ENCODE measurements at regions not wholly inside any gene's neighbourhood (a gene's known extent, or its start where the extent isn't known, plus 50 kb on each side); places are given as distances from the start of the nearest gene placed in this dataset.

GRCh38 chr13:97719736-97720135, 233.7 kb upstream of the IPO5 start (continued):
- no peak for TF ChIP-seq NFYB (CRISPR knock-in tag; conservative IDR thresholded peaks at IDR 0.05; ENCODE audit: low read depth)
- no peak for TF ChIP-seq TEAD1 (CRISPR knock-in tag; IDR thresholded peaks at IDR 0.05)
- TF ChIP-seq CREB1 (CRISPR knock-in tag; IDR thresholded peaks at IDR 0.05) = no peak
- no peak for TF ChIP-seq ZNF425 (CRISPR knock-in tag; conservative IDR thresholded peaks at IDR 0.05)

GRCh38 chr13:97720896-97721295, 232.6 kb upstream of the IPO5 start:
- H3K36me3 Mint-ChIP-seq = no peaks in the 10 kb centered on the region
- TF ChIP-seq CREB1 (CRISPR knock-in tag; IDR thresholded peaks at IDR 0.05) (no peak), NR2C2 (CRISPR knock-in tag; IDR thresholded peaks at IDR 0.05) (no peak), SOX15 (CRISPR knock-in tag; IDR thresholded peaks at IDR 0.05) (no peak), HMGA2 (CRISPR knock-in tag; IDR thresholded peaks at IDR 0.05) (no peak), ZMAT4 (CRISPR knock-in tag; IDR thresholded peaks at IDR 0.05) (no peak), GTF2I (CRISPR knock-in tag; conservative IDR thresholded peaks at IDR 0.05) (no peak), RELA (CRISPR knock-in tag; IDR thresholded peaks at IDR 0.05; ENCODE audit: borderline replicate concordance) (no peak), ZNF138 (CRISPR knock-in tag; conservative IDR thresholded peaks at IDR 0.05) (no peak), FOXP1 (CRISPR knock-in tag; IDR thresholded peaks at IDR 0.05; ENCODE audit: borderline replicate concordance) (no peak)
- TF ChIP-seq, protein P1, sequence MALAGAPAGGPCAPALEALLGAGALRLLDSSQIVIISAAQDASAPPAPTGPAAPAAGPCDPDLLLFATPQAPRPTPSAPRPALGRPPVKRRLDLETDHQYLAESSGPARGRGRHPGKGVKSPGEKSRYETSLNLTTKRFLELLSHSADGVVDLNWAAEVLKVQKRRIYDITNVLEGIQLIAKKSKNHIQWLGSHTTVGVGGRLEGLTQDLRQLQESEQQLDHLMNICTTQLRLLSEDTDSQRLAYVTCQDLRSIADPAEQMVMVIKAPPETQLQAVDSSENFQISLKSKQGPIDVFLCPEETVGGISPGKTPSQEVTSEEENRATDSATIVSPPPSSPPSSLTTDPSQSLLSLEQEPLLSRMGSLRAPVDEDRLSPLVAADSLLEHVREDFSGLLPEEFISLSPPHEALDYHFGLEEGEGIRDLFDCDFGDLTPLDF (CRISPR knock-in tag; IDR thresholded peaks at IDR 0.05) = no peak
- TF ChIP-seq, protein P2, sequence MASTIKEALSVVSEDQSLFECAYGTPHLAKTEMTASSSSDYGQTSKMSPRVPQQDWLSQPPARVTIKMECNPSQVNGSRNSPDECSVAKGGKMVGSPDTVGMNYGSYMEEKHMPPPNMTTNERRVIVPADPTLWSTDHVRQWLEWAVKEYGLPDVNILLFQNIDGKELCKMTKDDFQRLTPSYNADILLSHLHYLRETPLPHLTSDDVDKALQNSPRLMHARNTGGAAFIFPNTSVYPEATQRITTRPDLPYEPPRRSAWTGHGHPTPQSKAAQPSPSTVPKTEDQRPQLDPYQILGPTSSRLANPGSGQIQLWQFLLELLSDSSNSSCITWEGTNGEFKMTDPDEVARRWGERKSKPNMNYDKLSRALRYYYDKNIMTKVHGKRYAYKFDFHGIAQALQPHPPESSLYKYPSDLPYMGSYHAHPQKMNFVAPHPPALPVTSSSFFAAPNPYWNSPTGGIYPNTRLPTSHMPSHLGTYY (CRISPR knock-in tag; IDR thresholded peaks at IDR 0.05) = no peak
- CTCF ChIA-PET = no interaction called here
- no peak for ATAC-seq
- POLR2A ChIA-PET = interaction anchor here (0.5 kb wide), 1 partner anchor 216 kb away, joined by 3 read pairs; no protein-coding TSS in a partner anchor
- no peak overlapping the region for H3K4me3 Mint-ChIP-seq
- H3K27ac Mint-ChIP-seq = no peak overlapping the region
- no peaks in the 10 kb centered on the region for H3K9me3 Mint-ChIP-seq
- H3K4me1 Mint-ChIP-seq = no peaks in the 10 kb centered on the region
- DNase-seq (ENCODE audit: low spot score) = no peak
- H3K27me3 Mint-ChIP-seq (ENCODE audit: low read depth) = no peaks in the 10 kb centered on the region

DNA sequence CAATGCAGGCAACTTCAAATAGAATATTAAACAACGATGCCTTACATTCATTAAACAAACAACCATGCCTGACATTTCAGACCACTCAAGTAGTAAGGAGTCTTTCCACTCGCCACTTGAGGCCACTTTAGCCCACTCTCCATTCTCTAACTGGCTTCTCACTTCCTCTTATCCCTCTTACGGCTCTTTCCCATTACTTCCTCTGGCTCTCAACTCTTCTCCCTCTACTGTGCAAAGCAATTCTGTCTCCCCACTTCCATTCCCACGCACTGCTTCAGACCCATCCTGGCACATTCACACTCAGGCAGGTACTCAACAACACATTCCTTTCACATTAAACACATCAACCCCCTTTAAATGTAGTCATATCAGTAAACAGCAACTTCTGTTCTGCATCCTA, 229.8 kb upstream of the IPO5 start:
- TF ChIP-seq, protein P3, sequence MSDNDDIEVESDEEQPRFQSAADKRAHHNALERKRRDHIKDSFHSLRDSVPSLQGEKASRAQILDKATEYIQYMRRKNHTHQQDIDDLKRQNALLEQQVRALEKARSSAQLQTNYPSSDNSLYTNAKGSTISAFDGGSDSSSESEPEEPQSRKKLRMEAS (CRISPR knock-in tag; IDR thresholded peaks at IDR 0.05) = no peak
- no peak for TF ChIP-seq SMAD3 (CRISPR knock-in tag; IDR thresholded peaks at IDR 0.05; ENCODE audit: borderline replicate concordance)
- TF ChIP-seq, protein P2 (CRISPR knock-in tag; IDR thresholded peaks at IDR 0.05) = no peak
- TF ChIP-seq NFYB (CRISPR knock-in tag; conservative IDR thresholded peaks at IDR 0.05; ENCODE audit: low read depth) = no peak
- no peak for TF ChIP-seq RORB (CRISPR knock-in tag; IDR thresholded peaks at IDR 0.05)
- TF ChIP-seq ZNF671 (CRISPR knock-in tag; IDR thresholded peaks at IDR 0.05) = no peak
- no peak for TF ChIP-seq ESRRA (CRISPR knock-in tag; IDR thresholded peaks at IDR 0.05; ENCODE audit: borderline replicate concordance)
- no peak for TF ChIP-seq GTF2I (CRISPR knock-in tag; conservative IDR thresholded peaks at IDR 0.05)
- no peak for TF ChIP-seq TEAD4 (CRISPR knock-in tag; IDR thresholded peaks at IDR 0.05)
- TF ChIP-seq ZNF138 (CRISPR knock-in tag; conservative IDR thresholded peaks at IDR 0.05) = no peak
- TF ChIP-seq NR2C2 (CRISPR knock-in tag; IDR thresholded peaks at IDR 0.05) = no peak
- TF ChIP-seq EMX1 (CRISPR knock-in tag; IDR thresholded peaks at IDR 0.05) = no peak
- TF ChIP-seq, protein P4, sequence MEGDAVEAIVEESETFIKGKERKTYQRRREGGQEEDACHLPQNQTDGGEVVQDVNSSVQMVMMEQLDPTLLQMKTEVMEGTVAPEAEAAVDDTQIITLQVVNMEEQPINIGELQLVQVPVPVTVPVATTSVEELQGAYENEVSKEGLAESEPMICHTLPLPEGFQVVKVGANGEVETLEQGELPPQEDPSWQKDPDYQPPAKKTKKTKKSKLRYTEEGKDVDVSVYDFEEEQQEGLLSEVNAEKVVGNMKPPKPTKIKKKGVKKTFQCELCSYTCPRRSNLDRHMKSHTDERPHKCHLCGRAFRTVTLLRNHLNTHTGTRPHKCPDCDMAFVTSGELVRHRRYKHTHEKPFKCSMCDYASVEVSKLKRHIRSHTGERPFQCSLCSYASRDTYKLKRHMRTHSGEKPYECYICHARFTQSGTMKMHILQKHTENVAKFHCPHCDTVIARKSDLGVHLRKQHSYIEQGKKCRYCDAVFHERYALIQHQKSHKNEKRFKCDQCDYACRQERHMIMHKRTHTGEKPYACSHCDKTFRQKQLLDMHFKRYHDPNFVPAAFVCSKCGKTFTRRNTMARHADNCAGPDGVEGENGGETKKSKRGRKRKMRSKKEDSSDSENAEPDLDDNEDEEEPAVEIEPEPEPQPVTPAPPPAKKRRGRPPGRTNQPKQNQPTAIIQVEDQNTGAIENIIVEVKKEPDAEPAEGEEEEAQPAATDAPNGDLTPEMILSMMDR (IDR thresholded peaks at IDR 0.05) = no peak
- no peak for TF ChIP-seq ZBTB43 (CRISPR knock-in tag; IDR thresholded peaks at IDR 0.05)
- TF ChIP-seq TP53 (CRISPR knock-in tag; IDR thresholded peaks at IDR 0.05) = no peak
- no peak for TF ChIP-seq PRRX2 (CRISPR knock-in tag; IDR thresholded peaks at IDR 0.05)
- no peak for TF ChIP-seq ZNF317 (CRISPR knock-in tag; IDR thresholded peaks at IDR 0.05; ENCODE audit: borderline replicate concordance, low read depth)
- no peak for TF ChIP-seq CREB1 (CRISPR knock-in tag; IDR thresholded peaks at IDR 0.05)
- Mint-ChIP-seq H3K9me3 (peaks cover 6% of the 10 kb centered on the region), H3K36me3 (no peaks in the 10 kb centered on the region; the same call in 1 of the 2 replicates), H3K27ac (no peak overlapping the region), H3K4me3 (no peak overlapping the region), H3K27me3 (ENCODE audit: low read depth) (no peaks in the 10 kb centered on the region), H3K4me1 (no peaks in the 10 kb centered on the region)
- CTCF ChIA-PET = no interaction called here
- POLR2A ChIA-PET = no interaction called here
- ATAC-seq (no peak), DNase-seq (ENCODE audit: low spot score) (no peak)
